CD4-positive, alpha-beta T cell (primary cell): ENCODE measurements at regions not wholly inside any gene's neighbourhood (a gene's known extent, or its start where the extent isn't known, plus 50 kb on each side); places are given as distances from the start of the nearest gene placed in this dataset.
"Not testable (repeated sequence)": the region's sequence is repeated elsewhere in the genome, so short reads cannot be mapped to it uniquely, and the experiment has no call there.

Experiments used
- ATAC-seq: fragments of 200-7000 bp; cut with Tn5 transposase; one replicate; pipeline ENCODE4 v1.10.0; 2022; ENCODE audit warnings: mild to moderate bottlenecking; ENCODE audit not compliant: poor library complexity
- CTCF ChIA-PET: fragments of 350-600 bp; sonication (Branson Sonifier 250); formaldehyde crosslinking; loops from one replicate; lab custom pipeline; 2021; ENCODE audit warnings: antibody characterized with exemption, inconsistent platforms; lab: Charles Lee
- POLR2A ChIA-PET: fragments of 350-600 bp; sonication (Branson Sonifier 250); formaldehyde crosslinking; loops from one replicate; lab custom pipeline; 2021; ENCODE audit warnings: antibody characterized with exemption, inconsistent platforms; lab: Charles Lee
- DNase-seq, 14 experiments: peaks; one replicate each; pipeline ENCODE4 v3.0.0-alpha.2; 2013 to 2020; ENCODE audit warnings: mixed read lengths in 2 of 14
- H3K27ac ChIP-seq, 2 donors: one replicate each; pipeline versions ENCODE4 v1.5.1 to v1.7.0; 2013; ENCODE audit warnings: low read length in 2 of 2, low read depth in 1 of 2, mild to moderate bottlenecking in 1 of 2
- H3K27me3 ChIP-seq, 2 experiments: 1 replicate in 1 of 2; 2 replicates in 1 of 2; pipeline versions ENCODE4 v1.6.1 to v1.7.0; 2013; ENCODE audit warnings: low read length in 2 of 2, control low read depth in 1 of 2, mild to moderate bottlenecking in 1 of 2, moderate library complexity in 1 of 2; ENCODE audit not compliant: insufficient read depth in 2 of 2, control insufficient read depth in 1 of 2
- H3K36me3 ChIP-seq: one replicate; pipeline ENCODE4 v1.6.1; 2013; ENCODE audit warnings: low read length, control low read depth; ENCODE audit not compliant: insufficient read depth
- H3K4me1 ChIP-seq: one replicate; pipeline ENCODE4 v1.6.1; 2013; ENCODE audit warnings: low read length, control low read depth; ENCODE audit not compliant: insufficient read depth
- H3K4me3 ChIP-seq: one replicate; pipeline ENCODE4 v1.5.1; 2013; ENCODE audit warnings: mild to moderate bottlenecking, low read length, moderate library complexity
- H3K9me3 ChIP-seq, 2 experiments: 1 replicate in 1 of 2; 2 replicates in 1 of 2; pipeline versions ENCODE4 v1.6.1 to v1.7.0; 2013; ENCODE audit warnings: low read length in 2 of 2, mild to moderate bottlenecking in 2 of 2, control low read depth in 1 of 2, moderate library complexity in 1 of 2; ENCODE audit not compliant: control insufficient read depth in 1 of 2, insufficient read depth in 1 of 2
- H3K27ac Mint-ChIP-seq: one replicate; pipeline ENCODE4 v1.8.0; 2020; ENCODE audit warnings: mixed read lengths
- H3K27me3 Mint-ChIP-seq: one replicate; pipeline ENCODE4 v1.8.0; 2021; ENCODE audit warnings: mixed read lengths
- H3K36me3 Mint-ChIP-seq: one replicate; pipeline ENCODE4 v1.8.0; 2021; ENCODE audit warnings: low read depth, mixed read lengths
- H3K4me1 Mint-ChIP-seq: one replicate; pipeline ENCODE4 v1.8.0; 2021; ENCODE audit warnings: low read depth, mixed read lengths
- H3K4me3 Mint-ChIP-seq: one replicate; pipeline ENCODE4 v1.8.0; 2020; ENCODE audit warnings: mild to moderate bottlenecking, mixed read lengths
- H3K9me3 Mint-ChIP-seq: one replicate; pipeline ENCODE4 v1.8.0; 2020; ENCODE audit warnings: mixed read lengths
- CTCF ChIP-seq: fragments of 200-600 bp; IDR thresholded peaks from one replicate; pipeline ENCODE4 v1.8.0; 2022; ENCODE audit warnings: antibody characterized with exemption, mild to moderate bottlenecking
- intact Hi-C, 2 experiments: fragments of 100-400 bp; cut with DNase I in 1 of 2; cut with micrococcal nuclease in 1 of 2; formaldehyde crosslinking; loops; one replicate each; pipeline versions ENCODE4 v1.15.1 to v1.9.0; 2023 to 2025; cut with DNase I, micrococcal nuclease

- H3K36me3 Mint-ChIP-seq: peaks cover 4% of the 10 kb centered on the region
- CTCF ChIA-PET: no interaction called here
- H3K4me3 Mint-ChIP-seq: no peak overlapping the region
Observed at GRCh38 chr19:34573226-34573864, 91.8 kb downstream of the WTIP start.

DNA sequence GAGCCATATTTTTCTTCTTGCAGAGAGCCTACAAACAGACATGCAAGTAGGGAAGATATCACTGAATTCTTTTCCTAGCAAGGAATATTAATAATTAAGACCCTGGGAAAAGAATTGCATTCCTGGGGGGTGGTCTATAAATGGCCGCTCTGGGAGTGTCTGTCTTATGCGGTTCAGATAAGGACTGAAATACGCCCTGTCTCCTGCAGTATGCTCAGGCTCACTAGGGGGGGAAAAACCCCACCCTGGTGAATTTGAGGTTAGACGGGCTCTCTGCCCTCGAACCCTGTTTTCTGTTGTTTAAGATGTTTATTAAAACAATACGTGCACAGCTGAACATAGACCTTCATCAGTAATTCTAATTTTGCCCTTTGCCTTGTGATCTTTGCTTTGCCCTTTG, 88.6 kb downstream of the WTIP start:
- H3K36me3 ChIP-seq, H3K27ac ChIP-seq, H3K4me3 ChIP-seq, H3K36me3 Mint-ChIP-seq, H3K27ac Mint-ChIP-seq, H3K4me1 ChIP-seq, H3K4me3 Mint-ChIP-seq, CTCF ChIA-PET, H3K27me3 ChIP-seq, DNase-seq, intact Hi-C loops, ATAC-seq, H3K27me3 Mint-ChIP-seq, POLR2A ChIA-PET, H3K4me1 Mint-ChIP-seq: not testable (repeated sequence)
- peaks cover 22 to 43% of the 10 kb centered on the region in 2 experiments for H3K9me3 ChIP-seq
- H3K9me3 Mint-ChIP-seq: peaks cover 15% of the 10 kb centered on the region

More at GRCh38 chr19:34573226-34573864, 91.8 kb downstream of the WTIP start:
- POLR2A ChIA-PET: no interaction called here
- ATAC-seq: no peak
- Histone ChIP-seq H3K27me3 (peaks cover 0 to 3% of the 10 kb centered on the region in 2 experiments), H3K4me3 (no peak overlapping the region), H3K27ac (no peak overlapping the region), H3K4me1 (no peaks in the 10 kb centered on the region), H3K9me3 (peaks cover 22 to 61% of the 10 kb centered on the region in 2 experiments), H3K36me3 (no peaks in the 10 kb centered on the region)
- no peak overlapping the region for H3K27ac Mint-ChIP-seq
- H3K27me3 Mint-ChIP-seq: peaks cover 7% of the 10 kb centered on the region
- H3K9me3 Mint-ChIP-seq: peaks cover 9% of the 10 kb centered on the region
- H3K4me1 Mint-ChIP-seq: no peaks in the 10 kb centered on the region
- intact Hi-C loops: no loop called here
- TF ChIP-seq CTCF: no peak
- DNase-seq: no peak

DNA sequence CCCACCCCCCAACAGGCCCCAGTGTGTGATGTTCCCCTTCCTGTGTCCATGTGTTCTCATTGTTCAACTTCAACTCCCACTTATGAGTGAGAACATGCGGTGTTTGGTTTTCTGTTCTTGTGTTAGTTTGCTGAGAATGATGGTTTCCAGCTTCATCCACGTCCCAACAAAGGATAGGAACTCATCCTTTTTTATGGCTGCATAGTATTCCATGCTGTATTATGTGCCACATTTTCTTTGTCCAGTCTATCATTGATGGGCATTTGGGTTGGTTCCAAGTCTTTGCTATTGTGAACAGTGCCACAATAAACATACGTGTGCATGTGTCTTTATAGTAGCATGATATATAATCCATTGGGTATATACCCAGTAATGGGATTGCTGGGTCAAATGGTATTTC, 80.8 kb downstream of the WTIP start:
- H3K4me3 ChIP-seq, H3K27ac Mint-ChIP-seq, intact Hi-C loops, H3K4me1 ChIP-seq, POLR2A ChIA-PET, H3K4me3 Mint-ChIP-seq, H3K27me3 ChIP-seq, ATAC-seq, H3K36me3 Mint-ChIP-seq, H3K9me3 ChIP-seq, H3K27ac ChIP-seq, H3K36me3 ChIP-seq, DNase-seq, CTCF ChIA-PET, H3K4me1 Mint-ChIP-seq: not testable (repeated sequence)
- Mint-ChIP-seq H3K9me3 (peaks cover 12% of the 10 kb centered on the region), H3K27me3 (peaks cover 36% of the 10 kb centered on the region)
